ENCODE measurements at regions not wholly inside any gene's neighbourhood (a gene's known extent, or its start where the extent isn't known, plus 50 kb on each side); places are given as distances from the start of the nearest gene placed in this dataset.

DNA sequence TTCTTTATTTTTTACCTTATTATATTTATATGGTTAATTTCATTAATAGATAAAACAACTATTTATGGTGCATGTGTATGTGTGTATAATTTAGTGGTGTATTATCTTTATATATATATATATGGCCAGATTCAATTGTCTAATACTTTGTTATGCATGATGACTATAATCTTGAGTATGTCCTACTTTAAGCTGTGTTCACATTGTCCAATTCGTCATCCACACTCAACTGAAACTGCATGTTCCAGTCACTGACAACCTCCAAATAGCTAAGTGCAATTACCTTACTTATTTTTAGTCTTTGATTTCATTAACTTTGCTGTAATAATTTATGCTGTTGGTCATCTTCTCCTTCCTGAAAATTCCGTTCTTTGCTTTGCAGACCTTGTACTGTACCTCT lies 306.5 kb upstream of the TMTC1 start:
- H3K36me3 ChIP-seq (replicated peaks; ENCODE audit: control insufficient read depth, insufficient read depth, low read length), result no peaks in the 10 kb centered on the region
- DNase-seq, result no peak
- no peak overlapping the region for H3K4me3 ChIP-seq (ENCODE audit: insufficient read depth, low read depth, low read length)
- H3K27me3 ChIP-seq (ENCODE audit: control insufficient read depth, insufficient read depth, low read length), result no peaks in the 10 kb centered on the region

DNA sequence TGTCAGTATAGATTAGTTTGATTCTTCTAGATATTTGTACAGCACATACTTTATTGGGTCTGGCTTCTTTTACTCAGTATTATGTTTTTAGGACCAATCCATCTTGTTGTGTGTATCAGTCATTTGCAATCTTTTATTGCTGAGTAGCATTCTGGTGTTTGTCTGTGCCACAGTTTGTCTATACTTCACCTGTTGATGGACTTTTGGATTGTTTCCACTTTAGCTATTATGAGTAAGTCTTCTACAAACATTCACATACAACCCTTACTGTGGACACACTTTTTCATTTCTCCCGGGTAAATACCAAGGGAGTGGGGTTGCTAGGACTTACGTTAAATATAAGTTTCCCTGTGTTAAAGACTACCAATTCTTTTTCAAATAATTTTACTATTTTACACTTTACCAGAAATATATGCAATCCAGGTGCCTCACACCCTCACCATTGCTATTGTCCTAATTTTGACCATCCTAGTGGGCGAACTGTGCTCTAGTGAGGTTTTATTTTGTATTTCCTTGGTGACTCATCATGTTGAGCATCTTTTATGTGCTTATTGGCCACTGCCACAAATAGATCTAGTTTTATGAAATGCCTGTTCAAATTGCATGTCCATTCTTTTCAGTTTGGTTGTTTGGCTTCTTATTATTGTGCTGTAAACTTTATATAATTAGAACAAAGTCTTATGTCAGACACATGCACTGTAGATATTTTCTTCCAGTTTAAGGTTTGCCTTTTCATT lies 304.7 kb upstream of the TMTC1 start:
- Histone ChIP-seq H3K36me3 (replicated peaks; ENCODE audit: control insufficient read depth, insufficient read depth, low read length) (no peaks in the 10 kb centered on the region), H3K4me3 (ENCODE audit: insufficient read depth, low read depth, low read length) (no peak overlapping the region), H3K27me3 (ENCODE audit: control insufficient read depth, insufficient read depth, low read length) (no peaks in the 10 kb centered on the region)
- no peak for DNase-seq

DNA sequence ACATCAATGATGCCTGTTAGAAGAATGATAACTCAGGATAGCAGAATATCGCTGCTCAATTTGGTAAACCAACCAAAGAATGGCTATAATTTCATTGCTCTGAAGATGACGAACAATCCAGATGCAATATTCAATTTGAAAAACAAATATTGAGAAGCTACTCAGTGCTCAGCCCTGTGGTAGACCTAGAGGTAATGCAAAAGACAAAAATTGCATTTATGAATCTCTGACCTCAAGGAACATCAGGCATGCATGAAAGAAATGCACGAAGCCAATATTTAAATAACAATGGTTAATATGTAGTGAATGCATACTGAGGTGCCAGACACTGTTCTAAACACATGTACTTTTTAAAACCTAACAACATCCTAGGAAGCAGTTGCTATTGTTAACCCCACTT lies 298.6 kb upstream of the TMTC1 start:
- DNase-seq, result no peak
- H3K36me3 ChIP-seq (replicated peaks; ENCODE audit: control insufficient read depth, insufficient read depth, low read length), result no peaks in the 10 kb centered on the region
- H3K4me3 ChIP-seq (ENCODE audit: insufficient read depth, low read depth, low read length), result no peak overlapping the region
- no peaks in the 10 kb centered on the region for H3K27me3 ChIP-seq (ENCODE audit: control insufficient read depth, insufficient read depth, low read length)

DNA sequence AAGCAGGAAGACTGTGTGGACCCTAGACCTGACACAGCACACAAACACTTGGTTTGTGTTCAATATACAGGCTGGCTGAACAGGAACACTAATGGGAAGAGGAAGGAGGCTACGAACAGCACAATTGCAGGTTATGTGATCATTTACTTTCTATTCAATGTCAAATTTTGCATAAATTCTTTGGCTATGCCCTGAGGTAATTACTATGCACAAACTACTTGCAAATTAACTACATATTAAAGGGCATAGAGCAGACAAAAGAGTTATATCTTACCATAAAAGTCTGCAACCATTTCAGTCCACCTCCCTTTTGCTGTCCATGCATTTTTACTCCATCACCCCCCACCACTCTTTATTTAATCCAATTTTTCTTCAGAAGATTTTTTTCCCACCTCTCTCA lies 291.2 kb upstream of the TMTC1 start:
- Histone ChIP-seq H3K36me3 (replicated peaks; ENCODE audit: control insufficient read depth, insufficient read depth, low read length) (no peaks in the 10 kb centered on the region), H3K27me3 (ENCODE audit: control insufficient read depth, insufficient read depth, low read length) (no peaks in the 10 kb centered on the region), H3K4me3 (ENCODE audit: insufficient read depth, low read depth, low read length) (no peak overlapping the region)
- DNase-seq, result no peak

DNA sequence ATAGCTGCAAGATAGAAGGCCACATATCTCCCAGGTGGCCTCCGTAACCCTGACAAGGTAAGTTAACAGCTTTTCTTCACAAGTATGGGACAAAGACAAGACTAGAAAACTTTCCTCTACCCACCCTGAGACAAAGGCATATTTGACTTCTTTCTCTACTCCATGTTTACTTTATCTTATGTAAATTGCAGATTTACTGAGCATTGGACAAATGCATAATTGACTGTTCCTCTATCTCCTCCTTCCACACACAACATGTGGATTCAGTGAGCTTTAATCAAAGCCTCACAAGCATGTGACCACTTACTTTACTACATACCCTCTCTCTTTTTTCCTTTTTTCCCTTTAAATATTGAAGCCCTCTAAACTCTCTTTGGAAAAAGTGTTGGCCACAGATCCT lies 289.1 kb upstream of the TMTC1 start:
- Histone ChIP-seq H3K36me3 (replicated peaks; ENCODE audit: control insufficient read depth, insufficient read depth, low read length) (no peaks in the 10 kb centered on the region), H3K4me3 (ENCODE audit: insufficient read depth, low read depth, low read length) (no peak overlapping the region), H3K27me3 (ENCODE audit: control insufficient read depth, insufficient read depth, low read length) (no peaks in the 10 kb centered on the region)
- DNase-seq, result no peak

DNA sequence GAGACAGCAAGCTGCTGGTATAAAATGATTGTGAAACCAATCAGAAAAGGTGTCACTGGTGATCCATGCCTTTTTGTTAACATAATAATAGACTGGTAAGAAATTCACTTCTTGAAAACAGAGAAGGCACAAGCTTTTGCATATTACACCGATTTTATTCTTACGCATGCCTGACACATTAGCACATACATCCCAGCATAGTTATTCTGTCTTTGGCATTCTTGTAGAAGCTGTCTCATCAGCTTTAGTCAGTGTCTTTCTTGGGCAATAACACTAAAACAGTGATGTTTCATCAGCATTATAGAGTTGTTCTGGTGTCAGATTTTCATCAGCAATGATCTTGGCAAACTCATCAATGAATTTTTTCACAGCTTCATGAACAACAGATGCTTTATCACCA lies 283.4 kb upstream of the TMTC1 start:
- no peak for DNase-seq
- Histone ChIP-seq H3K4me3 (ENCODE audit: insufficient read depth, low read depth, low read length) (no peak overlapping the region), H3K36me3 (replicated peaks; ENCODE audit: control insufficient read depth, insufficient read depth, low read length) (no peaks in the 10 kb centered on the region), H3K27me3 (ENCODE audit: control insufficient read depth, insufficient read depth, low read length) (no peaks in the 10 kb centered on the region)

DNA sequence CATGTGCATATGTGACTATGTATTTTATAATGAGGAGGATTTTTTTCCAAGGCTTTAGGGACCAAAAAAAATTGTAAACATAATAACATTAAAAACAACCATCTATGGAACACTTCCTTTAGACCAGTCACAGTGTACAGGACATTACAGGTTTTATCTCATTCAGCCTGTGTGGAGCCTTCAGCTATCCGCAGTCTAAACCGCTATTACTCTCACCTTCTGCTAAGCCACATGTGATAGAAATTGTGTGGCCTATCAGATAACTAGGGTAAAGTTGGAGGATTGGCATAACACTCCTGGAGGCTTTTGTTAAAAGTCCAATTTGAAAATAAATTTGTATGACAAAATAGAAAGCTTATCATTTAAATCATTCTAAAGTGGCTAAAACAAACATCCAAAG lies 281.2 kb upstream of the TMTC1 start:
- Histone ChIP-seq H3K36me3 (replicated peaks; ENCODE audit: control insufficient read depth, insufficient read depth, low read length) (no peaks in the 10 kb centered on the region), H3K27me3 (ENCODE audit: control insufficient read depth, insufficient read depth, low read length) (no peaks in the 10 kb centered on the region), H3K4me3 (ENCODE audit: insufficient read depth, low read depth, low read length) (no peak overlapping the region)
- no peak for DNase-seq

DNA sequence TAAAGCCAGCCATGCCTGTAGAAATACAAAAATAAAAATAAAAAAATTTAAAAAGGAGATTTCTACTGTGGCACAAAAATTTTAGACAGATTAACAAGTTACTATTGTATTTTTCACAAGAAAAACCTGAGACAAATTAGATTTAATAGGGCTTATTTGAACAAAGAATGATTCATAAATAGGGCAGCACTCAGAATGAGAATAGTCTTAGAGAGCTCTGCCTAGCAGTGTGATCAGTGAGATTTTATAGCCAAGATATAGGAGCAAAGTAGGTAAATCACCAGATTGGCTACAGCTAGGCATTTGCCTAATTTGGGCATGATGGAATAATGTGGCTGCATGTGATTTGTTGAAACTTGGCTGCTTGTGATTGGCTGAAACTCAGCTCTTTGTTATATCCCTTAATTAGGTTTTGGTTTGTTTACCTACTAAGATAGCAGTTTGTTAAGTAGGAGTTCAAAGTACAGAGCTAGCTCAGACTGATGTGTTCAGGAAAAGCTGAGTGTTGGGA lies 279.7 kb upstream of the TMTC1 start:
- H3K4me3 ChIP-seq (ENCODE audit: insufficient read depth, low read depth, low read length), result no peak overlapping the region
- no peak for DNase-seq
- no peaks in the 10 kb centered on the region for H3K36me3 ChIP-seq (replicated peaks; ENCODE audit: control insufficient read depth, insufficient read depth, low read length)
- no peaks in the 10 kb centered on the region for H3K27me3 ChIP-seq (ENCODE audit: control insufficient read depth, insufficient read depth, low read length)

DNA sequence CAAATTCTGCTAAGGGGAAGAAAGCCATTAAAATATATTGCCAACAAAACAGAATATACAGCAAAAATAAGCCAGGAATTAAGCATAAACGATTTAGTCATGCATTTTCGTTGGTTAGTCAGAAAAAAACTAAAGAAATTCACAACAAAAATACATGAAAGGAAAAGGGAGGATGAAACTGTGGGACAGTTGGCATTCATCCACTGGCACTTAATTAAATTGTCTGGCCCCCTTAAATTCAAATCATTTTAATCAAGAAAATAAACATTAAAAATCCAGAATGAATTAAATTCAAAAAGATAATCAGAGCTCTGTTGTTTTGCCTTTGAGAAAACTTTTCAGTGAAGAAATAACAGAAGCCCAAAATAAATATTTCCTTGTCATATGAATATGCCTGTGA lies 264.6 kb upstream of the TMTC1 start:
- Histone ChIP-seq H3K36me3 (replicated peaks; ENCODE audit: control insufficient read depth, insufficient read depth, low read length) (no peaks in the 10 kb centered on the region), H3K27me3 (ENCODE audit: control insufficient read depth, insufficient read depth, low read length) (no peaks in the 10 kb centered on the region), H3K4me3 (ENCODE audit: insufficient read depth, low read depth, low read length) (no peak overlapping the region)
- DNase-seq, result no peak

DNA sequence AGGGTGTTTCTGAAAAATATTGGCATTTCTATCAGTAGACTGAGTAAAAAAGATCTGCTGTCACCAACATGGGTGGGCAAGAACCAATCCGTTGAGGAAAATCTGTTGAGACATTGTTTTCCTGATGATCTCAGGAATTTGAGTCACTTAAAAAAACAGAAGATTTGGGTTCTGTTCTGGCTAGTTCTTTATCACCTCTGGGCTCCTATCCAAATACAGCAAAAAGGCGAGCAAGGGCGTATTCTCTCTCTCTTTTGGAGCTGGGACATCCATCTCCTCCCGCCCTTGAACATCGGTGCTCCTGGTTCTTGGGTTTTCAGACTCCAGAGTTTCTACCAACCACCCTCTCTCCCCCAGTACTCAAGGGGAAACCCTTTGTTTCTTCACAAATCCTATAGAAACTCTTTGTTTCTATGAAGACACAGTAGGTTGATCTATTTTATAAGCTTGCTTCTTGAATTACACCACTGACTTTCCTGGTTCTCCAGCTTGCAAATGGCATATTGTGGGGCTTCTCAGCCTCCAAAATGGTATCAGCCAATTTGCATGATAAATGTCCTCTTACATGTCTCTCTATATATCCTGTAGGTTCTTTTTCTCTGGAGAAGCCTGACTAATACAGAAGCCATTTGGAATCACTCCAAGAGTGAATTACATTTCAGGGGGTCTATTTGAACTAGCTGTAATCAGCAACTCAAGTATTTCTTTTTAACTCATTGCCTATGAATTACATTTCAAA lies 263.9 kb upstream of the TMTC1 start:
- H3K36me3 ChIP-seq (replicated peaks; ENCODE audit: control insufficient read depth, insufficient read depth, low read length), result no peaks in the 10 kb centered on the region
- DNase-seq, result no peak
- H3K27me3 ChIP-seq (ENCODE audit: control insufficient read depth, insufficient read depth, low read length), result no peaks in the 10 kb centered on the region
- H3K4me3 ChIP-seq (ENCODE audit: insufficient read depth, low read depth, low read length), result no peak overlapping the region

DNA sequence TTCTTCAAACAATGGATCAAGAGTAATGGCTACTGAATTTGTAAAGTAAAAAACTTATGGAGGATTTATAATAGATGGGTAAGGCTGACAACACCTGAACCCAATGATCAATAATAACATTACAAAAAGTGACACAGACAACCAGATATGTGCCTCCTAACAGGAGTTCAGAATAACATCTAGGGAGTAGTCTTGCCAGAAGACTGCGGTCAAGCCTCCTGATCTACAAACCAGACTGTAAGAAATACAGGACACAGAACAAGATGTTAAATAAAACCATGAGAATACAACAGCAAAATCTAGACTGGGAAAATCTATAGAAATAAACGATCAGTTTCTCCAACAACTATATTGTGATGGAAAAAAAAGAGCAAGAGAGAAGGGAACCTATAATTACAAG lies 262.6 kb upstream of the TMTC1 start:
- no peak for DNase-seq
- Histone ChIP-seq H3K27me3 (ENCODE audit: control insufficient read depth, insufficient read depth, low read length) (no peaks in the 10 kb centered on the region), H3K4me3 (ENCODE audit: insufficient read depth, low read depth, low read length) (no peak overlapping the region), H3K36me3 (replicated peaks; ENCODE audit: control insufficient read depth, insufficient read depth, low read length) (no peaks in the 10 kb centered on the region)

DNA sequence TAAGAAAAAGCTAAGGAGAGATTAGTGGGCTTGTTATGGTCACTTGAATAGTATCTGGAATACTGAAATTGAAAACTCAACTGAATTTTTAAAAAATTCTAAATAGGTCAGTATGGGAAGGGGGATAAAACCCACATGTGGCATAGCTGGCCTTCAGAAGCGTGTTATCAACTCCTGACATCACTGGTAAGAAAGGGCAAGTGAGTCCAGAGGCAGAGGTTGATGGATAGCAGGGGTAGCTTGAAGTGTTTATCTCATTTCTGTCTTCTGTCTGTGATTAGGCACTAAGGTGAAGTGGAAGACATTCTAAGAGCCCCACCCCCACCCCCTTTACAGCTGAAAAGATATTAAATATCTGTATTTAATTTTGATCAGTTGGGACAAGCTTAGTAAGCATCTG lies 261.4 kb upstream of the TMTC1 start:
- no peak for DNase-seq
- no peaks in the 10 kb centered on the region for H3K36me3 ChIP-seq (replicated peaks; ENCODE audit: control insufficient read depth, insufficient read depth, low read length)
- no peak overlapping the region for H3K4me3 ChIP-seq (ENCODE audit: insufficient read depth, low read depth, low read length)
- H3K27me3 ChIP-seq (ENCODE audit: control insufficient read depth, insufficient read depth, low read length), result no peaks in the 10 kb centered on the region

DNA sequence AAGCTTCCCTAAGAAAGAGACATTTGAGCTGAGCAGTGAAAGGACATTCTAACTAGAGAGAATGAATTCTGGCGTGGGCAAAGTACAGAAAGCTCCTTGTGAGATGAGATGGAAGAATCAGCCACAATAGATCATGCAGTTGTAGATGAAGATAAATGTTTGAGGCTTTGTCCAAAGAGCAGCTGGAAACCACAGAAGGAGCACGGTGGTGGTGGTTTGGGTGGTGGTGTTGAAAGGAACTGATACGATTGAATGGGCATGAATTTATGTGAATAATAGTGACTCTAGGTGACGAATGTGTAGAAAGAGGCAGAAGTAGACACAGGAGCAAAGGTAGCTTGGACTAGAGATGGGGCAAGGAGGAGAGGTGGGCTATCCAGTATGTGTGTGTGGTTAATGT lies 260.5 kb upstream of the TMTC1 start:
- no peaks in the 10 kb centered on the region for H3K36me3 ChIP-seq (replicated peaks; ENCODE audit: control insufficient read depth, insufficient read depth, low read length)
- DNase-seq, result no peak
- no peak overlapping the region for H3K4me3 ChIP-seq (ENCODE audit: insufficient read depth, low read depth, low read length)
- no peaks in the 10 kb centered on the region for H3K27me3 ChIP-seq (ENCODE audit: control insufficient read depth, insufficient read depth, low read length)

DNA sequence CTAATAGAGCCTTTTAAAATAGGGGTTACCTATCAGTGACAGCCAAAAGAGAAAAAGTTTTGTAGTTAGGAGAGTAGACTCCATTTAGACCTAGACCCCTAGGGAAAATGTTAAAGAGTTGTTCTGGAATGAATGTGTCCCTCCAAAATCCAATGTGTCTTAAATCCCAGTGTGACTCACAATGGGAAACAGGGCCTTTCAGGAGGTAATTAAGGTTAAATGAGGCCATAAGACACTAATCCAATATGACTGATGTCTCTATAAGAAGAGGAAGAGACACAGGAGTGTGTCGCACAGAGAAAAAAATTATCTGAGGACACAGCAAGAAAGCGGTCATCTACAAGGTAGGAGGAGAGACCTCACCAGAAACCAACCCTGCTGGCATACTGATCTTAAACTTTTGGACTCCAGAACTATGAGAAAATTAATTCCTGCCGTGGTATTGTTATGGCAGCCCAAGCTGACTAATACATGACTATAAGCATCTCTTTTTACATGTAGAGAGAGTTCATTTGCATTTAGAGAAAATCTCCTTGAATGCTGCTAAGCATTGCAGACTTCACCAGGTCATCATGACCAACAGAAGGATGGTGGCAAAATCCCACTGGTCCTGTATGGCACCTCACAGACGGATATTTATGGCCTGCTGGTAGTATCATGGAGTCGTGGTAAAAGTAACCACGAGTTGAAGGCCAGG lies 259.6 kb upstream of the TMTC1 start:
- DNase-seq, result no peak
- Histone ChIP-seq H3K36me3 (replicated peaks; ENCODE audit: control insufficient read depth, insufficient read depth, low read length) (no peaks in the 10 kb centered on the region), H3K4me3 (ENCODE audit: insufficient read depth, low read depth, low read length) (no peak overlapping the region), H3K27me3 (ENCODE audit: control insufficient read depth, insufficient read depth, low read length) (no peaks in the 10 kb centered on the region)

DNA sequence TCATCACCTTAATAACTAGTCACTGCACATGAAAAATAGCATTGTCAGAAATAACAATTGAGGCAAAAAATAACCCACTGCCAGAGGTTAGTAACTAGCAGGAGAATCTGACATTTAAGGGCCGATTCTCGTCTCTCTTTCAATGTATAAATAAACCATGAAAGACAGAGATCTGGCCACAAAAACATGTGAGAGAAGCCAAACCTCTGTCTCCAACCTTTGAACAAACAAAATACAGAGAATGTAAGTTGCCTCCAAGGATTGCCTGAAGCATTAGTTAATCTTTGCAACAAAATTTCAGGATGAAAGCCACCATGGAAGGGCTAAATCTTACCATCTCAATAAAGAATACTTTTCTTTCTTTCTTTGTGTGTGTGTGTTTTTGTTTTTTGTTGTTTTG lies 257.4 kb upstream of the TMTC1 start:
- H3K27me3 ChIP-seq (ENCODE audit: control insufficient read depth, insufficient read depth, low read length), result no peaks in the 10 kb centered on the region
- no peak overlapping the region for H3K4me3 ChIP-seq (ENCODE audit: insufficient read depth, low read depth, low read length)
- no peak for DNase-seq

More for the DNA sequence above, 257.4 kb upstream of the TMTC1 start:
- no peaks in the 10 kb centered on the region for H3K36me3 ChIP-seq (replicated peaks; ENCODE audit: control insufficient read depth, insufficient read depth, low read length)

Measured in H7 (cell line).